GM19240 (cell line): ENCODE measurements at regions not wholly inside any gene's neighbourhood (a gene's known extent, or its start where the extent isn't known, plus 50 kb on each side); places are given as distances from the start of the nearest gene placed in this dataset.

Experiments
- DNase-seq: peaks from one replicate; pipeline ENCODE4 v3.0.0; 2011; ENCODE audit warnings: low spot score; ENCODE audit not compliant: insufficient read length

DNA sequence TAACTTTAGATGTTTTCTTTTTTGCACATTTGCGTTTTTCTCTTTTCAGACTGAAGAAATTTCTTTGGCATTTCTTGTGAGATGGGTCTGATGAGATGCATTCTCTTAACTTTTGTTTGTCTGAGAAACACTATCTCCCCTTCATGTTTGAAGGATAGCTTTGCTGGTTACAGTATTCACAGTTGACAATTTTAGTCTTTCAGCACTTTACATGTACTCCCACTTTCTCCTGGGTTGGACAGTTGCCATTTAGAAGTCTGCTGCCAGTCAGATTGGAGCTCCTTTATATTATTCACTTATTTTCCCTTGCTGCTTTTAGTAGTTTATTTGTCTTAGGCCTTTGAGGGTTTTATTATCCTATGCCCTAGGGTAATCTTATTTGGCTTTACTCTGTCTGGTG lies 67.3 kb upstream of the VOPP1 start:
- no peak for DNase-seq

GRCh38 chr7:55629051-55629677 lies 56.9 kb upstream of the VOPP1 start:
- DNase-seq, result no peak

GRCh38 chr7:55624813-55625212 lies 52.5 kb upstream of the VOPP1 start:
- no peak for DNase-seq

DNA sequence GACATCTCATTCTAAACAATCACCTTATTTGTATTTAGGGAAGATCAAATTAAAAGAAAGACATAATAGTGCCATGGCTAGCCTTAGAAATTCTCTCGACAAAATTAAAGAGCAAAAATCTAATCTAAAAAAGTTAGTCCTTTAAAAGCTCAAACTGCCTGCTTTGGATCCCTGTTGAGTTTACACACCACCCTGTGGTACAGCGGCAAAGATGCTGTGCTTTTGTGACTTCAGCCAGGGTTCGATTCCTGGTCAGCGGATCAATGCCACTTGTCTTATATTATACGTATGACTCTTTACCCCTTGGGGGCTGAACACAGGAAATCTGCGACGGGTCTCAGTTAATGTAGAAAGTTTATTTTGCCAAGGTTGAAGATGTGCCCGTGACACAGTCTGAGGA lies 51.3 kb upstream of the VOPP1 start:
- no peak for DNase-seq

GRCh38 chr7:55622241-55622640 lies 49.9 kb upstream of the VOPP1 start:
- DNase-seq, result no peak
